ENCODE measurements at regions not wholly inside any gene's neighbourhood (a gene's known extent, or its start where the extent isn't known, plus 50 kb on each side); places are given as distances from the start of the nearest gene placed in this dataset.

GRCh38 chr12:130068741-130069140 is 93.5 kb upstream of the FZD10 start:
- ChIA-PET CTCF (no interaction called here), POLR2A (no interaction called here)

GRCh38 chr12:130070126-130070611 is 92.1 kb upstream of the FZD10 start:
- POLR2A ChIA-PET, result no interaction called here
- CTCF ChIA-PET, result no interaction called here

- POLR2A ChIA-PET, result no interaction called here
These were observed 88.5 kb upstream of the FZD10 start for GRCh38 chr12:130073721-130074120.

GRCh38 chr12:130074661-130075406 is 87.4 kb upstream of the FZD10 start:
- CTCF ChIA-PET, result no interaction called here
- POLR2A ChIA-PET, result no interaction called here

More at GRCh38 chr12:130073721-130074120, 88.5 kb upstream of the FZD10 start:
- CTCF ChIA-PET, result no interaction called here

- CTCF ChIA-PET, result no interaction called here
- POLR2A ChIA-PET, result no interaction called here
These were observed 86.7 kb upstream of the FZD10 start for GRCh38 chr12:130075497-130076076.

- CTCF ChIA-PET, result no interaction called here
- POLR2A ChIA-PET, result no interaction called here
These were observed 86.1 kb upstream of the FZD10 start for GRCh38 chr12:130076126-130076525.

GRCh38 chr12:130076752-130077151 is 85.5 kb upstream of the FZD10 start:
- ChIA-PET CTCF (no interaction called here), POLR2A (no interaction called here)

- CTCF ChIA-PET, result no interaction called here
These were observed 83.4 kb upstream of the FZD10 start for GRCh38 chr12:130078852-130079251.

GRCh38 chr12:130079279-130079678 is 83.0 kb upstream of the FZD10 start:
- ChIA-PET POLR2A (no interaction called here), CTCF (no interaction called here)

More at GRCh38 chr12:130078852-130079251, 83.4 kb upstream of the FZD10 start:
- POLR2A ChIA-PET, result no interaction called here

GRCh38 chr12:130080205-130080604 is 82.1 kb upstream of the FZD10 start:
- ChIA-PET POLR2A (no interaction called here), CTCF (no interaction called here)

GRCh38 chr12:130081117-130081805 is 81.0 kb upstream of the FZD10 start:
- ChIA-PET POLR2A (no interaction called here), CTCF (no interaction called here)

GRCh38 chr12:130083002-130083401 is 79.3 kb upstream of the FZD10 start:
- ChIA-PET POLR2A (no interaction called here), CTCF (no interaction called here)

GRCh38 chr12:130083734-130084133 is 78.5 kb upstream of the FZD10 start:
- POLR2A ChIA-PET, result no interaction called here
- CTCF ChIA-PET, result no interaction called here

- CTCF ChIA-PET, result no interaction called here
- POLR2A ChIA-PET, result no interaction called here
These were observed 77.9 kb upstream of the FZD10 start for GRCh38 chr12:130084359-130084758.

GRCh38 chr12:130086248-130086647 is 76.0 kb upstream of the FZD10 start:
- ChIA-PET CTCF (no interaction called here), POLR2A (no interaction called here)

- POLR2A ChIA-PET, result no interaction called here
These were observed 75.5 kb upstream of the FZD10 start for GRCh38 chr12:130086797-130087196.

GRCh38 chr12:130087222-130087621 is 75.0 kb upstream of the FZD10 start:
- CTCF ChIA-PET, result no interaction called here

More at GRCh38 chr12:130086797-130087196, 75.5 kb upstream of the FZD10 start:
- CTCF ChIA-PET, result no interaction called here

GRCh38 chr12:130088504-130088903 is 73.8 kb upstream of the FZD10 start:
- ChIA-PET CTCF (no interaction called here), POLR2A (no interaction called here)

More at GRCh38 chr12:130087222-130087621, 75.0 kb upstream of the FZD10 start:
- POLR2A ChIA-PET, result no interaction called here

- ChIA-PET CTCF (no interaction called here), POLR2A (no interaction called here)
These were observed 71.7 kb upstream of the FZD10 start for GRCh38 chr12:130090542-130090941.

- ChIA-PET POLR2A (no interaction called here), CTCF (no interaction called here)
These were observed 68.9 kb upstream of the FZD10 start for GRCh38 chr12:130093380-130093779.

- POLR2A ChIA-PET, result no interaction called here
- CTCF ChIA-PET, result no interaction called here
These were observed 64.9 kb upstream of the FZD10 start for GRCh38 chr12:130097342-130097741.

All from activated CD8-positive, alpha-beta memory T cell treated with anti-CD3 and anti-CD28 coated beads for 36 hours (primary cell).